Fibroblast of mammary gland (primary cell): ENCODE measurements at regions not wholly inside any gene's neighbourhood (a gene's known extent, or its start where the extent isn't known, plus 50 kb on each side); places are given as distances from the start of the nearest gene placed in this dataset.

Source experiments
- DNase-seq: peaks from one replicate; pipeline ENCODE4 v3.0.0-alpha.2; 2010; ENCODE audit warnings: low read depth
- H3K4me3 ChIP-seq: 2 replicates; pipeline ENCODE4 v1.5.1; 2011; ENCODE audit warnings: low read depth, mild to moderate bottlenecking, low read length, moderate library complexity; ENCODE audit not compliant: control insufficient read depth
- TF ChIP-seq, protein P1 (sequence below): conservative IDR thresholded peaks from 2 replicates; pipeline ENCODE4 v1.5.1; 2011; ENCODE audit warnings: low read depth, low read length, inconsistent platforms; ENCODE audit not compliant: control insufficient read depth, insufficient read depth

DNA sequence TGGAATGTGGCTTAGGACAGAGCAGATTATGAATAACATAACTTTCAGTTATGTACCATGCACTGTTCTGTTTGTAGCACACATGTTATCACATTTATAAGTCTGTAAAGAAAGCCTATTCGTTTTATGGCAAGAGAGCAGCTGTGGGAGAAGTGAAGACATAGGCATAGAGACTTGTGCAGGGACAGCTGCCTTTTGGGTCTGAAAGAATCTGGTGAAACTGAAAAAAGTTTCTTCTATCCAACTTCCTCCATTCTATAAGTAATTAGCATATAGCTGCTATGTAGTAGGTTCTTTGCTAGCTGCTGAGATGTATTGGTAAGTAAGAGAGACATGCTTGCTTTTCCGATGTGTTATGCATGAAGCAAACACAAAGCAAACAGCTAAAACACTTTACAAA lies 1095.4 kb upstream of the CADM2 start:
- DNase-seq: no peak
- TF ChIP-seq, protein P1, sequence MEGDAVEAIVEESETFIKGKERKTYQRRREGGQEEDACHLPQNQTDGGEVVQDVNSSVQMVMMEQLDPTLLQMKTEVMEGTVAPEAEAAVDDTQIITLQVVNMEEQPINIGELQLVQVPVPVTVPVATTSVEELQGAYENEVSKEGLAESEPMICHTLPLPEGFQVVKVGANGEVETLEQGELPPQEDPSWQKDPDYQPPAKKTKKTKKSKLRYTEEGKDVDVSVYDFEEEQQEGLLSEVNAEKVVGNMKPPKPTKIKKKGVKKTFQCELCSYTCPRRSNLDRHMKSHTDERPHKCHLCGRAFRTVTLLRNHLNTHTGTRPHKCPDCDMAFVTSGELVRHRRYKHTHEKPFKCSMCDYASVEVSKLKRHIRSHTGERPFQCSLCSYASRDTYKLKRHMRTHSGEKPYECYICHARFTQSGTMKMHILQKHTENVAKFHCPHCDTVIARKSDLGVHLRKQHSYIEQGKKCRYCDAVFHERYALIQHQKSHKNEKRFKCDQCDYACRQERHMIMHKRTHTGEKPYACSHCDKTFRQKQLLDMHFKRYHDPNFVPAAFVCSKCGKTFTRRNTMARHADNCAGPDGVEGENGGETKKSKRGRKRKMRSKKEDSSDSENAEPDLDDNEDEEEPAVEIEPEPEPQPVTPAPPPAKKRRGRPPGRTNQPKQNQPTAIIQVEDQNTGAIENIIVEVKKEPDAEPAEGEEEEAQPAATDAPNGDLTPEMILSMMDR: no peak
- H3K4me3 ChIP-seq: no peak overlapping the region

DNA sequence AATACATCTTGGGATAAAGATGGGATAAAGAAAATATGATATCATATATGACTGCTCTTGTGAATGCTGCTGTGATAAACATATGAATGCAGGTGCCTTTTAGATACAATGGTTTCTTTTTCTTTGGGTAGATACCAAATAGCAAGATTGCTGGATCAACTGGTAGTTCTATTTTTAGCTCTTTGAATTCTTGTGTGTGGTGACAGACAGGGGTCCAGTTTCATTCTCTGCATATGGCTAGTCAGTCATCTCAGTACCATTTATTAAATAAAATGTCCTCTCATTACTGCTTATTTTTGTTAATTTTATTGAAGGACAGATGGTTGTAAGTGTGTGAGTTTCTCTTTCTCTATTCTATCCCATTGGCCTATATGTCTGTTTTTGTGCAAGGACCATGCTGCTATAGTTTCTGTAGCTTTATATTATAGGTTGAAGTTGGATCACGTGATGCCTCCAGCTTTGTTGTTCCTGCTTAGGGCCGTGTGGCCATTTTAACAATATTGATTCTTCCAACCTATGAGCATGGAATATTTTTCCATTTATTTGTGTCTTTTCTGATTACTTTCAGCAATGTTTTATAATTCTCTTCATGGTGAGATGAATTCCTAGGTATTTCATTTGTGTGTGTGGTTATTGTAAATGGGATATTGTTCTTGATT lies 1089.8 kb upstream of the CADM2 start:
- H3K4me3 ChIP-seq: no peak overlapping the region
- TF ChIP-seq, protein P1: no peak
- DNase-seq: no peak

DNA sequence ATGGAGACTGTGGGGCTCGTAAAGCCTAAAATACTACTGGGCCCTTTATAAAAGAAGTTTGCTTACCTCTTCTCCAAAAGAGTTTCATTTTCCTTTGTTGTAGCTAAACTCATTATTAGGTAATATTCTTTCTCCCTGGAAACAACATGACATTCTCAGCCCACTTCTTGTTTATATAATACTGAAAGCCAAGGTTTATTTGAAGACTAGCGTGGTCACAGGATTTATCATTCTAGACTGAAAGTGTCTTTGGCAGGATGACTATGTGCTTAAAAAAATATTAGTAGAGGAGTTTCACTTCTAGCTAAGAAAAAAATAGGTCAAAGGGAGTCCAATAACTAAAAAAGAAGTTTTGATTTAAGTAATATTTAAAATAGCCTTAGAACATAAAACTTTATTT lies 1085.2 kb upstream of the CADM2 start:
- TF ChIP-seq, protein P1: no peak
- no peak overlapping the region for H3K4me3 ChIP-seq
- DNase-seq: no peak

DNA sequence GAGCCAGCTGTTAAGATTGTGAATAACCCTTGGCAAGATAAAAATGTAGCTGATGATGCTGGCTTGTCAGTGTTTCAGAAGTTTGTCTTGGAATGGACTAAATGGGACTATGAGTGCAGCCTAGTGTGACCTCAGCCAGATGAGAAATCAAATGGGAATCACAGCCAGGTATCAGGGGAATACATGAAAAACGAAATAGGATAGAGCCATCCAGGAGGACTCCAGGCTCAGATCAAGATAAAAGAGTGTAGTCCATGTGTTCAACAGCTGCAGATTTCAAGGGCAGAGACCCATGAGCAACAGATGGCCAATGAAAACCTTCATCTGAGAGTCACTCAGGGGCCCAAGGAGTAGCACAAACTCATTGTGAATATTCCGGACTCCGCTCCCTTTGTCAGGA lies 1080.9 kb upstream of the CADM2 start:
- H3K4me3 ChIP-seq: no peak overlapping the region
- TF ChIP-seq, protein P1: no peak
- DNase-seq: no peak

DNA sequence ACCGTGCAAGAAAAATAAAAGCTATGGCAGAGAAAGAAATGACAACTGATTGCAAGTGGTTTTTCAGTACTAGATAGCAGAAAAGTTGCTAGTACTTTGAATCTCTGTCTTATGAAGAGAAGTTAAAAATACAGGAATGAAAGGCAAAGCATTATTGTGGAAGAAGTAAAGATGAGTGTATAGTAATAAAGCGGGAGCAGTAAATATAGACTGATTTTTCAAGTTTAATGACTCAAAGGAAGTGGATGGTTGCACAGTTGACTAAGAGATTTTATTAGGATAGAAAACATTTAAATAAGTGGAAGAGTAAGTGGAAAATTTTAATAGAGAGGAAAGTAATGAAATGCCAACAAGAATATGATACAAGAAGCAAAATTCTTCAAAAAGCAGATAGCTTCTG lies 1076.1 kb upstream of the CADM2 start:
- no peak for DNase-seq
- TF ChIP-seq, protein P1: no peak
- H3K4me3 ChIP-seq: no peak overlapping the region

DNA sequence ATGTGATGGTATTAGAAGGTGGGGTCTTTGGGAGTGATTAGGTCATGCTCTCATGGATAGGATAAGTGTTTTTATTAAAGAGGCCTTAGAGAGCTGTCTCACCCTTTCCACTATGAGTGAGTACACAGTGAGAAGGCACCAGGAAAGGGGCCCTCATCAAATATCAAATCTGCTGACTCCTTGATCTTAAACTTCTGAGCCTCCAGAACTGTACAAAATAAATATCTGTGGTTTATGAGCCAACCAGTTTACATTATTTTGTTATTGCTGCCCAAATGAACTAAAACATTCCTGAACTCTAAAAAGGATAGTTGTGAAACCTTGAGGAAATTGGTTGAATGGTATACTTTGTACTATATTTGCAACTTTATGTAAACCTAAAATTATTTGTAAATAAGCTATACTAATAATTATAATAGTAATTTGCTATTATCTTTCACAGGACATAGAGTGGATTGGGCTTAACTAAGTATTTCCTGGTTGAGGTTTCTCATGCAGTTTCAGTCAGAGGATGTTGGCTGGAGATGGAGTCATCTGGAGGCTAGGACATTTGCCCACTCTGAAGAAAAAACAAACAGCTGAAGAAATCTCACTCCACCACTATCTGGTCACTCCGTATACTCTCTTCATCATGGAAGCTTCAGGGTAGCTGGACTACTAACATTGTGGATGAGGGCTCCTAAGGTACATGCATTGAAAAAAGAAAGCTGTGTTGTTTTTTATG lies 1068.6 kb upstream of the CADM2 start:
- TF ChIP-seq, protein P1: no peak
- no peak overlapping the region for H3K4me3 ChIP-seq
- DNase-seq: peak; percentile 2
